NCI-H1930 (cell line): ENCODE measurements at regions not wholly inside any gene's neighbourhood (a gene's known extent, or its start where the extent isn't known, plus 50 kb on each side); places are given as distances from the start of the nearest gene placed in this dataset.
A peak's percentile ranks its signal among the peaks of the same experiment; 100 is the strongest.

Experiments used
- DNase-seq, 2 experiments: peaks; one replicate each; lab custom pipeline; 2025; lab: John Stamatoyannopoulos, UW

- DNase-seq: no peak
Measured at GRCh38 chr5:68480335-68480940, 264.9 kb downstream of the PIK3R1 start.

GRCh38 chr5:68482199-68482598, 266.6 kb downstream of the PIK3R1 start:
- DNase-seq: no peak

- DNase-seq: no peak
Measured at GRCh38 chr5:68484307-68485068, 268.9 kb downstream of the PIK3R1 start.

DNA sequence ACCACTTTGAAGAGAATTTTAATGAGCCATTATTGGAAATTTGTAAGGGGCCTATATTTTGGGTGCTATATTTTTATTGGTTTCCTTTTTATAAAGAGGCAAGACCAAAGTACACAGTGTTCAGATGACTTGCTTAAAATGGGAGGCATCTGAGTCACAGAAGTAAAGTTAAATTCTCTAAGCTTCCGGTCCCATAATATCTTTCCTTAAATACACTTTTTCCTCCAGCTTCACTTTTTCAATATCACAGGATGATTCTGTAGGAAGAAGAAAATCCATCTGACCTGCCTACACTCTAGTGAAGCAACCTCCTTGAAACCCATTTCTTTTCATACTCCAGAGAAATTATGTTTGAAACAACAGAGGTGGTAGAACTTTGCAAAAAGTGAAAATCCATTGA, 274.0 kb downstream of the PIK3R1 start:
- DNase-seq: no peak

DNA sequence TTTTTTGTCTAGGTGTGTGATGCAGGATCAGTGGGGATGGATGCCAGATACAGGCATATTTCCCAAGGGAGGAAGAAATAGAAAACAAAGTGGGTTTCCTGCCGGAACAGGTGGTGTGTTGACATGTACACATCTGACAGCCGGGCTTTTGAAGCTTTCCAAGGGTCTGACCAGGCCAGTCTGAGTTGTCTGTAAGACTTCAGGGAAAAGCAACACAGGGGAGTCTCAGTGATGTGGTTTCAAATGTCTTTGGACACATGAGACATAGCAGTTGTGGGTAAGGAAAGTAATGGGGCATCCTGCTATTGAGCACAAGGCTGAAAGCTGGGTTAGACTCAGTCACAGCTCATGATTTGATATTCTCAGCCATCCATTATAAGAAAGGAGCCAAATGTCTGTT, 274.9 kb downstream of the PIK3R1 start:
- DNase-seq: no peak

- no peak for DNase-seq
Measured at GRCh38 chr5:68494771-68495170, 279.2 kb downstream of the PIK3R1 start.

DNA sequence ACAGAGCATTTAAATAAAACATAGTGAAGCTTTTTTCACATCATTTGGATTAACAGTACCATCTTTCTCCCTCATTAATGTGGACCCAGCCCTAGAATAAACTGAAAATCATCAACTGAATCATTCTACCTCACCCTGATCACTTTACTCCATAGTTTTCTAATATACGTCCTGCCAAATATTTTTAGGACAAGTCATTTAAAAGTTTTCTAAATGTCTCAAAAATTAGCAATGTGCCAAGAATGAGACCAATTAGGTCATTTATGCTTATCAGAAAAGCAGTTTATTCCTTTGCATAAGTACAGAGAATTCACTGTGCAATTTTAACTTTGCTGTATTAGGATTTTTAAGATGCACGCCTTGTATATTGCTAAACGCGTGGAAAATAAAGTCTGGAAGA, 284.4 kb downstream of the PIK3R1 start:
- DNase-seq: no peak

GRCh38 chr5:68500813-68501212, 285.3 kb downstream of the PIK3R1 start:
- DNase-seq: no peak

- no peak for DNase-seq
Measured at GRCh38 chr5:68502531-68502930, 287.0 kb downstream of the PIK3R1 start.

DNA sequence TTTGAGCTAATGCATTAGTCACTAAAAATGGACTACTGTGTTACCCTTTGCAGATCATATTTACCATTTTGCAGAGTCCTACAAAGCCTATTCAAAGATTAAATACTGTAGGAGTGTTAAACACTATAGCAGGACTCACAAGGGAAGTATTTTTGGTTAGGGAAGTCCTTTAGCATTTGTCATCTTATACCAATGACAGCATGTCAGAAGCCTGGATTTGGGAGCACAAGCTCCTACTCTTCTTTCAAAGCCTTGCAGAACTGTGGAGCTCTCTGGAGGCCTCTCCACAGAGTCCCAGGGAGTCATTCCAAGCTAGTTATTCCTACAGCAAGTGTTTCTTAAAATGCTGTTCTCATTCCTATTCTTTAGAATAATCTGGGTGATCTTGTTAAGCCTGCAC, 288.8 kb downstream of the PIK3R1 start:
- DNase-seq: no peak

GRCh38 chr5:68505917-68506860, 290.6 kb downstream of the PIK3R1 start:
- no peak for DNase-seq

DNA sequence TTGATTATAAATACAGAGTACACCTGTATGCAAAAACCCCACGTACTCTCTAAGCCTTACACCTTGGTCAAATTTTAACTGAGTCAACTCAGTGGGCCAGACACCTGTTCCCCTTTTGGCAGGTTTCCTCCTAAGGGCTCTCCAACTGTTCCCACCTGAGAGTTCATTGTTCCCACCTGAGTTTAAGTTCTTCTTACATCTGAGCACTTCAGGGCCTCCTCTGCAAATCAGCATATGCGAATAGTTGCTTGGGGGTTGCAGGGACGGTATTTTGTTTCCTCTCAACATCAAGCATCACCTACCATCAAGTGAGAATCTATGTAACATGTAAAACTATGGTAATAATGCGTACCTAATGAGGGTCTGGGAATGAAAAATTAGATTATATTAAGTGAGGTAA, 300.0 kb downstream of the PIK3R1 start:
- no peak for DNase-seq

- no peak for DNase-seq
Measured at GRCh38 chr5:68518286-68518685, 302.7 kb downstream of the PIK3R1 start.

DNA sequence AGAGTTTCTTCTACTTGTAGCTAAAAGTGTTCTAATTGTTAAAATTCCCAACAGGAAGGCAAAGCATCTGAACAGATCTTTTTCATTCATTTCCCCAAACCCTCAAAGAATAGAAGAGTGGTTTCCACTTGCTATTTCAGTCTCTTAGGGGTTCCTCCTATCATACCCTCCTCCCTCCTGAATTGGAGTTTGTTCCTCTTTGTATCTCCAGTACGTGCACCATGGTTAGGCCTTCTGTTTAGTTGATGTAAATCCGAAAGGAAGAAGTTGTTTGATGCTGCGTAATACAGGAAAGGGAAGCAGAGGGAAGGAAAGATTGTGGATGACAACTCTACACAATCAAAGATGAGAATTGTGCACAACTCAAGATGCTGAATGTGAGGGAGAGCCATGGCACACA, 303.6 kb downstream of the PIK3R1 start:
- DNase-seq: no peak

DNA sequence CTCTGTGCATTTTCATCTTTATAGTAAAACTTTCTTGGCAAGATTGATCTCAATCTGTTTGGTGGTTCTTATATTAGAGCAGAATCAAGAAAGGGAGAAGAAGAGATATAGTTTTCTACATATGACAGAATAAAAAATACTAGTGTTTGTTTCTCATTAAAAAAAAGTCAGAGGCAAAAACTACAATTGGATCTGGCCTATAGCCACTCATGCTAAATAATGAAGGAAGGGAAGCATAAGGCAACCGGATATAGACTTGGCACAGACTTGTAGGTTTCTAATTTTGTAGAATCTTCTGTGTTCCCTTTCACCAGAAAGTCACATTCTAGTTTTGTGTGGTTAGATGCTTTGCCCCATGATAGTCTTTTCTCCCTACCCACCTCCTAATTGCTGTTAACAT, 306.2 kb downstream of the PIK3R1 start:
- DNase-seq: no peak

- DNase-seq: no peak
Measured at GRCh38 chr5:68522863-68523262, 307.3 kb downstream of the PIK3R1 start.

- DNase-seq: no peak
Measured at GRCh38 chr5:68528821-68529273, 313.3 kb downstream of the PIK3R1 start.

DNA sequence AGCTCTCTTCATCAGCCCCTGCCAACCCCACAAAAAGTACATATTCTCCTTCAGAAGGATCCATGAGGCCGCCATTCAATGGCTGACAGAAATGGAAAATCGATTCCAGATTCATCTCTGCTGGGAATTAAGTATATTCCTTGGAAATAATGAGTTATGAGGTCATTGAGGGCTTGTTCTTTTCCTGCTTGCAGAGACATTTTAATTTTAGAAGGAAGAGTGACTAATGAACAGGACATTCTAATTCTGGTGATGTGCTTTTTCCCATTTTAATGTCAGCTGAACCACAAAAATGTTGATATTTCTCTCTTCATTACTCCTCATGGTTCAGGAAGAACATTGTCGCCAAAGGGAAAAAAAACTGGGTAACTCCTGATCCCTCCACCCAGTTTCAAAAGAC, 314.0 kb downstream of the PIK3R1 start:
- DNase-seq: no peak

DNA sequence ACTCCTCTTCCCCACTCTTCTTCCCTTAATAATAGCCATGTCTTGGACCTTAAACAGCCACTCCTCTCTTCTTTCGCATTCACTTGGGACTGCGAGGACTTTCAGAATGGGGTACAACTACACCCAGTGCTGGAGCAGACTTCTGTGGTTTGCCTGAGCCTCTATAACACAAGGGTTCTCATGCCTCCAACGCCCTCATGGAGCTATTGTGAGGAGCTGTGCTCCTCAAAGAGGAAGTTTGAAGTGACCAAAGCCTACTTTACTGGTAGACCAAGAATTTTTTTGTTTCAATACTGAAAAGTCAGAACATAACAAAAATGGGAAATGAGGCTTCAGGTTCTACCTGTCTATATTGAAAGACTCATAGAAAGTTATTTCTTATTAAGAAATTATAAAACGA, 316.4 kb downstream of the PIK3R1 start:
- DNase-seq: no peak

DNA sequence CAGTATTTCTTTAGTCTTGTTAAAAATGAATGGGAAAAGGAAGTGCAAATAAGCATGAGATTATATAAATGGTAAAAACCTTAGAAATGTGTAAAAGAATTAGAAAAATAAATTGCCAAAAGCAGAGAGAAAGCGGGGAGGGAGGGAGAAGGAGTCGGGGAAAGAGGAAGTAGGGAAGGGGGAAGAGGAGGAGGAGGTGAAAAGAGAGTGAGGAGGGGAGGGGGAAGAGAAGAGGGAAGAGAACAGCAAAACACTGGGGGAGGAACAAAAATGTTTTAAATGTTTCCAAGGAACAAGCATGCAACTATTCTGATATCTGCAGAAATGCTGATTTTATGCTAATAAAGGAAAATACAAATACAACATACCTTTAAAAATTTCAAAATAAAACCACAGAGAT, 317.5 kb downstream of the PIK3R1 start:
- DNase-seq: no peak

GRCh38 chr5:68533571-68534084, 318.1 kb downstream of the PIK3R1 start:
- peak; percentile 3 to 31 for DNase-seq
